ENCODE measurements at regions not wholly inside any gene's neighbourhood (a gene's known extent, or its start where the extent isn't known, plus 50 kb on each side); places are given as distances from the start of the nearest gene placed in this dataset.

GRCh38 chr2:129002751-129003150 is 684.1 kb upstream of the HS6ST1 start:
- intact Hi-C loops (cut with micrococcal nuclease): no loop called here
- no peak overlapping the region for H3K4me3 ChIP-seq
- no peaks in the 10 kb centered on the region for H3K9me3 ChIP-seq (replicated peaks)
- no peaks in the 10 kb centered on the region for H3K36me3 ChIP-seq
- DNase-seq: no peak
- no peaks in the 10 kb centered on the region for H3K4me1 ChIP-seq
- peaks cover 3% of the 10 kb centered on the region for H3K27me3 ChIP-seq (ENCODE audit: low read depth)
- no peak for TF ChIP-seq CTCF (IDR thresholded peaks at IDR 0.05; ENCODE audit: borderline replicate concordance)
- H3K27ac ChIP-seq (replicated peaks): no peak overlapping the region

GRCh38 chr2:129004485-129004884 is 685.8 kb upstream of the HS6ST1 start:
- DNase-seq: no peak
- intact Hi-C loops (cut with micrococcal nuclease): no loop called here
- Histone ChIP-seq H3K27me3 (ENCODE audit: low read depth) (peaks cover 13% of the 10 kb centered on the region), H3K4me1 (no peaks in the 10 kb centered on the region), H3K36me3 (no peaks in the 10 kb centered on the region), H3K9me3 (replicated peaks) (no peaks in the 10 kb centered on the region), H3K4me3 (no peak overlapping the region), H3K27ac (replicated peaks) (no peak overlapping the region)
- TF ChIP-seq CTCF (IDR thresholded peaks at IDR 0.05; ENCODE audit: borderline replicate concordance): no peak

- Histone ChIP-seq H3K27ac (replicated peaks) (no peak overlapping the region), H3K27me3 (ENCODE audit: low read depth) (peaks cover 19% of the 10 kb centered on the region), H3K9me3 (replicated peaks) (no peaks in the 10 kb centered on the region), H3K4me3 (no peak overlapping the region), H3K36me3 (no peaks in the 10 kb centered on the region), H3K4me1 (no peaks in the 10 kb centered on the region)
- TF ChIP-seq CTCF (IDR thresholded peaks at IDR 0.05; ENCODE audit: borderline replicate concordance): no peak
- no peak for DNase-seq
- intact Hi-C loops (cut with micrococcal nuclease): no loop called here
These were observed 686.3 kb upstream of the HS6ST1 start for GRCh38 chr2:129004940-129005490.

GRCh38 chr2:129006135-129006886 is 687.6 kb upstream of the HS6ST1 start:
- peaks cover 30% of the 10 kb centered on the region for H3K27me3 ChIP-seq (ENCODE audit: low read depth)
- no peaks in the 10 kb centered on the region for H3K9me3 ChIP-seq (replicated peaks)
- no peak overlapping the region for H3K4me3 ChIP-seq
- intact Hi-C loops (cut with micrococcal nuclease): no loop called here
- H3K36me3 ChIP-seq: no peaks in the 10 kb centered on the region
- H3K27ac ChIP-seq (replicated peaks): no peak overlapping the region
- TF ChIP-seq CTCF (IDR thresholded peaks at IDR 0.05; ENCODE audit: borderline replicate concordance): no peak
- DNase-seq: no peak
- no peaks in the 10 kb centered on the region for H3K4me1 ChIP-seq

- Histone ChIP-seq H3K27ac (replicated peaks) (no peak overlapping the region), H3K36me3 (no peaks in the 10 kb centered on the region), H3K4me1 (no peaks in the 10 kb centered on the region), H3K4me3 (no peak overlapping the region), H3K27me3 (ENCODE audit: low read depth) (peaks cover 36% of the 10 kb centered on the region), H3K9me3 (replicated peaks) (no peaks in the 10 kb centered on the region)
- no peak for TF ChIP-seq CTCF (IDR thresholded peaks at IDR 0.05; ENCODE audit: borderline replicate concordance)
- intact Hi-C loops (cut with micrococcal nuclease): no loop called here
- no peak for DNase-seq
These were observed 688.2 kb upstream of the HS6ST1 start for GRCh38 chr2:129006901-129007300.

All from left ventricle myocardium inferior (tissue), 1 donor.